OCI-LY7 (cell line): ENCODE measurements at regions not wholly inside any gene's neighbourhood (a gene's known extent, or its start where the extent isn't known, plus 50 kb on each side); places are given as distances from the start of the nearest gene placed in this dataset.

ENCODE experiments used
- BruUV-seq: library from RNA; stranded (reverse); fragments of 400-500 nt; replicated peaks from 2 replicates; lab custom pipeline; 2021; lab: Mats Ljungman, UMichigan
- CTCF ChIA-PET: fragments of 300-600 bp; sonication (Branson Sonifier 250); formaldehyde crosslinking; loops from one replicate; lab custom pipeline; 2022; ENCODE audit warnings: antibody characterized with exemption; ENCODE audit not compliant: unreplicated experiment; lab: Charles Lee
- POLR2A ChIA-PET: fragments of 300-600 bp; sonication (Branson Sonifier 250); formaldehyde crosslinking; loops from one replicate; lab custom pipeline; 2022; ENCODE audit warnings: antibody characterized with exemption; lab: Charles Lee
- DNase-seq: peaks from one replicate; pipeline ENCODE4 v3.0.0-alpha.2; 2015; ENCODE audit warnings: low spot score
- H2AFZ ChIP-seq: fragments of 200-600 bp; sonication (generic), shearing (Covaris generic); 2 replicates; pipeline ENCODE4 v1.6.1; 2014; ENCODE audit warnings: mild to moderate bottlenecking, antibody characterized with exemption, low read length, moderate library complexity
- H3K27ac ChIP-seq: fragments of 200-600 bp; sonication (generic); 2 replicates; pipeline ENCODE4 v1.5.1; 2014; ENCODE audit warnings: mixed run types, low read depth, mild to moderate bottlenecking, moderate library complexity, low read length, inconsistent platforms; ENCODE audit not compliant: poor library complexity, severe bottlenecking
- H3K36me3 ChIP-seq: fragments of 200-600 bp; sonication (generic); 2 replicates; pipeline ENCODE4 v1.6.1; 2014; ENCODE audit warnings: mild to moderate bottlenecking, antibody characterized with exemption, low read length, moderate library complexity, mixed read lengths; ENCODE audit not compliant: insufficient read depth
- H3K4me1 ChIP-seq: fragments of 200-600 bp; sonication (generic); 2 replicates; pipeline ENCODE4 v1.5.1; 2014; ENCODE audit warnings: mild to moderate bottlenecking, low read length; ENCODE audit not compliant: insufficient read depth, poor library complexity, severe bottlenecking
- H3K4me2 ChIP-seq: fragments of 200-600 bp; sonication (generic); 2 replicates; pipeline ENCODE4 v1.6.1; 2014; ENCODE audit warnings: mild to moderate bottlenecking, low read length
- H3K4me3 ChIP-seq: fragments of 200-600 bp; sonication (generic); 2 replicates; pipeline ENCODE4 v1.5.1; 2014; ENCODE audit warnings: mild to moderate bottlenecking, low read depth, low read length; ENCODE audit not compliant: poor library complexity, severe bottlenecking
- H3K79me2 ChIP-seq: fragments of 200-600 bp; sonication (generic); 2 replicates; pipeline ENCODE4 v1.6.1; 2016; ENCODE audit warnings: low read depth, mild to moderate bottlenecking, low read length, moderate library complexity, mixed read lengths; ENCODE audit not compliant: insufficient read depth
- H3K9me2 ChIP-seq: fragments of 200-600 bp; sonication (generic); 2 replicates; pipeline ENCODE4 v1.6.1; 2016; ENCODE audit warnings: mild to moderate bottlenecking, low read length, mixed read lengths; ENCODE audit not compliant: insufficient read depth
- H3K9me3 ChIP-seq: fragments of 200-600 bp; sonication (generic); 2 replicates; pipeline ENCODE4 v1.6.1; 2014; ENCODE audit warnings: mild to moderate bottlenecking, mixed run types, low read length, mixed read lengths
- H4K20me1 ChIP-seq: fragments of 200-600 bp; sonication (generic); 2 replicates; pipeline ENCODE4 v1.6.1; 2014; ENCODE audit warnings: mild to moderate bottlenecking, antibody characterized with exemption, low read length, moderate library complexity, mixed read lengths; ENCODE audit not compliant: insufficient read depth
- CTCF ChIP-seq: fragments of 200-600 bp; sonication (generic); conservative IDR thresholded peaks from 2 replicates; pipeline ENCODE4 v1.5.1; 2014; ENCODE audit warnings: mild to moderate bottlenecking, antibody characterized with exemption, low read length, moderate library complexity, mixed read lengths
- EZH2phosphoT487 ChIP-seq: fragments of 200-600 bp; sonication (generic); IDR thresholded peaks from 2 replicates; pipeline ENCODE4 v1.6.1; 2018; ENCODE audit warnings: low read depth, borderline replicate concordance, mild to moderate bottlenecking, mixed run types, antibody characterized with exemption, low read length, moderate library complexity, mixed read lengths
- intact Hi-C: fragments of 100-400 bp; cut with micrococcal nuclease; formaldehyde crosslinking; loops from one replicate; pipeline ENCODE4 v1.10.0; 2022; ENCODE audit not compliant: unreplicated experiment

- BruUV-seq = no TSS peak
- Histone ChIP-seq H3K4me3 (no peak overlapping the region), H3K27ac (no peak overlapping the region), H3K4me1 (no peaks in the 10 kb centered on the region), H2AFZ (no peak overlapping the region), H3K36me3 (peaks cover 80% of the 10 kb centered on the region), H3K9me3 (no peaks in the 10 kb centered on the region), H3K9me2 (no peaks in the 10 kb centered on the region), H3K4me2 (no peak overlapping the region), H3K79me2 (0 out of 2 replicates have a peak, but pooled peaks cover 5% of the 10 kb centered on the region), H4K20me1 (no peaks in the 10 kb centered on the region)
- ChIA-PET POLR2A (interaction anchor here (0.5 to 0.6 kb wide), 2 partner anchors 48 to 260 kb away, joined by 3 read pairs; no protein-coding TSS in a partner anchor), CTCF (no interaction called here)
- TF ChIP-seq CTCF = no peak
- no peak for TF ChIP-seq EZH2phosphoT487
- intact Hi-C loops = no loop called here
- DNase-seq = no peak
These were observed 50.2 kb downstream of the ZZZ3 start for GRCh38 chr1:77632216-77632615.

GRCh38 chr1:77631751-77632150 is 50.7 kb downstream of the ZZZ3 start:
- POLR2A ChIA-PET = no interaction called here
- H3K9me2 ChIP-seq = no peaks in the 10 kb centered on the region
- CTCF ChIA-PET = no interaction called here
- H2AFZ ChIP-seq = no peak overlapping the region
- H3K36me3 ChIP-seq = peaks cover 80% of the 10 kb centered on the region
- H3K27ac ChIP-seq = no peak overlapping the region
- BruUV-seq = no TSS peak
- DNase-seq = no peak
- intact Hi-C loops = no loop called here
- no peaks in the 10 kb centered on the region for H3K4me1 ChIP-seq
- 0 out of 2 replicates have a peak, but pooled peaks cover 5% of the 10 kb centered on the region for H3K79me2 ChIP-seq
- H3K9me3 ChIP-seq = no peaks in the 10 kb centered on the region
- no peak for TF ChIP-seq CTCF
- no peak for TF ChIP-seq EZH2phosphoT487
- H3K4me3 ChIP-seq = no peak overlapping the region
- H4K20me1 ChIP-seq = no peaks in the 10 kb centered on the region
- no peak overlapping the region for H3K4me2 ChIP-seq

- Histone ChIP-seq H3K27ac (no peak overlapping the region), H3K4me1 (no peaks in the 10 kb centered on the region), H4K20me1 (no peaks in the 10 kb centered on the region), H3K4me3 (no peak overlapping the region), H3K4me2 (no peak overlapping the region), H3K9me2 (no peaks in the 10 kb centered on the region), H2AFZ (no peak overlapping the region), H3K36me3 (peaks cover 80% of the 10 kb centered on the region), H3K79me2 (0 out of 2 replicates have a peak, but pooled peaks cover 5% of the 10 kb centered on the region), H3K9me3 (no peaks in the 10 kb centered on the region)
- no peak for DNase-seq
- no peak for TF ChIP-seq CTCF
- no peak for TF ChIP-seq EZH2phosphoT487
- BruUV-seq = no TSS peak
- intact Hi-C loops = no loop called here
- ChIA-PET CTCF (no interaction called here), POLR2A (interaction anchor here (1.0 kb wide), 1 partner anchor 11 kb away, joined by 4 read pairs; no protein-coding TSS in a partner anchor)
These were observed 51.2 kb downstream of the ZZZ3 start for GRCh38 chr1:77631302-77631701.
